NCI-H524 (cell line): ENCODE measurements at regions not wholly inside any gene's neighbourhood (a gene's known extent, or its start where the extent isn't known, plus 50 kb on each side); places are given as distances from the start of the nearest gene placed in this dataset.

Experiments
- DNase-seq, 2 experiments: peaks; one replicate each; lab custom pipeline; 2025; lab: John Stamatoyannopoulos, UW

GRCh38 chr1:5465281-5465711 lies 526.9 kb downstream of the NPHP4 start:
- DNase-seq = no peak

GRCh38 chr1:5464366-5464765 lies 527.9 kb downstream of the NPHP4 start:
- DNase-seq = no peak

GRCh38 chr1:5460974-5461373 lies 531.3 kb downstream of the NPHP4 start:
- DNase-seq = no peak

- DNase-seq = no peak
These were observed 532.2 kb downstream of the NPHP4 start for GRCh38 chr1:5459839-5460610.

- DNase-seq = no peak
These were observed 534.0 kb downstream of the NPHP4 start for GRCh38 chr1:5458248-5458647.

GRCh38 chr1:5456090-5456811 lies 536.0 kb downstream of the NPHP4 start:
- peak in 1 of 2 experiments; percentile 20 for DNase-seq

- DNase-seq = no peak
These were observed 536.6 kb downstream of the NPHP4 start for GRCh38 chr1:5455651-5456050.

GRCh38 chr1:5455056-5455455 lies 537.2 kb downstream of the NPHP4 start:
- DNase-seq = no peak

GRCh38 chr1:5453347-5453746 lies 538.9 kb downstream of the NPHP4 start:
- DNase-seq = no peak

GRCh38 chr1:5451671-5452070 lies 540.6 kb downstream of the NPHP4 start:
- DNase-seq = no peak

- no peak for DNase-seq
These were observed 543.7 kb downstream of the NPHP4 start for GRCh38 chr1:5448486-5448885.

- no peak for DNase-seq
These were observed 544.7 kb downstream of the NPHP4 start for GRCh38 chr1:5447503-5447960.

- no peak for DNase-seq
These were observed 547.8 kb downstream of the NPHP4 start for GRCh38 chr1:5444396-5444795.

- no peak for DNase-seq
These were observed 555.4 kb downstream of the NPHP4 start for GRCh38 chr1:5436808-5437207.

GRCh38 chr1:5435414-5435813 lies 556.8 kb downstream of the NPHP4 start:
- DNase-seq = no peak

GRCh38 chr1:5432436-5432835 lies 559.8 kb downstream of the NPHP4 start:
- no peak for DNase-seq

- DNase-seq = no peak
These were observed 561.1 kb downstream of the NPHP4 start for GRCh38 chr1:5430911-5431697.

GRCh38 chr1:5430136-5430535 lies 562.1 kb downstream of the NPHP4 start:
- DNase-seq = no peak

GRCh38 chr1:5428351-5428750 lies 563.9 kb downstream of the NPHP4 start:
- no peak for DNase-seq

- DNase-seq = no peak
These were observed 565.1 kb downstream of the NPHP4 start for GRCh38 chr1:5427026-5427613.

GRCh38 chr1:5424802-5425703 lies 567.2 kb downstream of the NPHP4 start:
- no peak for DNase-seq
